ENCODE measurements at regions not wholly inside any gene's neighbourhood (a gene's known extent, or its start where the extent isn't known, plus 50 kb on each side); places are given as distances from the start of the nearest gene placed in this dataset.

GRCh38 chrY:19075471-19076253 is 302.1 kb upstream of the HSFY2 start:
- H3K4me3 ChIP-seq (ENCODE audit: low read length) = peak overlapping the region; percentile 73
- DNase-seq (ENCODE audit: low read depth) = peak; percentile 77
- TF ChIP-seq, protein P1, sequence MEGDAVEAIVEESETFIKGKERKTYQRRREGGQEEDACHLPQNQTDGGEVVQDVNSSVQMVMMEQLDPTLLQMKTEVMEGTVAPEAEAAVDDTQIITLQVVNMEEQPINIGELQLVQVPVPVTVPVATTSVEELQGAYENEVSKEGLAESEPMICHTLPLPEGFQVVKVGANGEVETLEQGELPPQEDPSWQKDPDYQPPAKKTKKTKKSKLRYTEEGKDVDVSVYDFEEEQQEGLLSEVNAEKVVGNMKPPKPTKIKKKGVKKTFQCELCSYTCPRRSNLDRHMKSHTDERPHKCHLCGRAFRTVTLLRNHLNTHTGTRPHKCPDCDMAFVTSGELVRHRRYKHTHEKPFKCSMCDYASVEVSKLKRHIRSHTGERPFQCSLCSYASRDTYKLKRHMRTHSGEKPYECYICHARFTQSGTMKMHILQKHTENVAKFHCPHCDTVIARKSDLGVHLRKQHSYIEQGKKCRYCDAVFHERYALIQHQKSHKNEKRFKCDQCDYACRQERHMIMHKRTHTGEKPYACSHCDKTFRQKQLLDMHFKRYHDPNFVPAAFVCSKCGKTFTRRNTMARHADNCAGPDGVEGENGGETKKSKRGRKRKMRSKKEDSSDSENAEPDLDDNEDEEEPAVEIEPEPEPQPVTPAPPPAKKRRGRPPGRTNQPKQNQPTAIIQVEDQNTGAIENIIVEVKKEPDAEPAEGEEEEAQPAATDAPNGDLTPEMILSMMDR (conservative IDR thresholded peaks at IDR 0.05; ENCODE audit: low read length) = no peak

GRCh38 chrY:19067435-19067834 is 293.9 kb upstream of the HSFY2 start:
- TF ChIP-seq, protein P1 (conservative IDR thresholded peaks at IDR 0.05; ENCODE audit: low read length) = no peak

DNA sequence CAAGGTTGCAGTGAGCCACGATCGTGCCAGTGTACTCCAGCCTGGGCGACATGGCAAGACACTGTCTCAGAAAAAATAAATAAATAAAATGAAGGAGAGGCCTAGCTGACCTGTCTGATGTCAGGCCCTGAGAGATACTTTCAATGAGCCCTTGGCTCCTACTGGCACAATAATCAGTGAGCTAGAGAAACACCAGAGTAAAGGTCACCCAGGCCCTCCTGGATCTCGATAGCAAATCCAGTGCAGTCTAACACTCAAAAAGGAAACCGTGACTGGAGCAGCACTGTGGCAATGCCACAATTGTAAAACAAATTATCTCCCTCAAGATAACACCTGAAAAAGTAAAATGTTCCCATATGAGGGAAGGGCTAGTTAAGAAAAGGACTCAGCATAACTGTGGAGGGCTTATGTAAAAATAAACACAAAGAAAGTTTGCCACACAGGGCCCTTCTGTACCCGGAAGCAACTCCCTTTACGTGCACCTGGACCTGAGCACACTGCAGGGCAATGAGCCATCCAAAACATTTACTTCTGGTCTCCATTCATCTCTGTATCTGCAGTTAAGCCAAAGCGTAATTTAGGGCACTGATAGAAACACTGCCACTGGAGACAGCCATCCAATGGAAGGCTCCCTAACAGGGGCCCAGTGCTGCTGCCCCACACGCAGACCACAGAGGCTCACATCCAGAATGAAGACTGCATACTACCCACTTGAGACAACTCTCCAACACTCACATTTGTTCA is 293.1 kb upstream of the HSFY2 start:
- no peak overlapping the region for H3K4me3 ChIP-seq (ENCODE audit: low read length)
- DNase-seq (ENCODE audit: low read depth) = no peak
- TF ChIP-seq, protein P1 (conservative IDR thresholded peaks at IDR 0.05; ENCODE audit: low read length) = no peak

More at GRCh38 chrY:19067435-19067834, 293.9 kb upstream of the HSFY2 start:
- H3K4me3 ChIP-seq (ENCODE audit: low read length) = no peak overlapping the region
- peak; percentile 15 for DNase-seq (ENCODE audit: low read depth)

DNA sequence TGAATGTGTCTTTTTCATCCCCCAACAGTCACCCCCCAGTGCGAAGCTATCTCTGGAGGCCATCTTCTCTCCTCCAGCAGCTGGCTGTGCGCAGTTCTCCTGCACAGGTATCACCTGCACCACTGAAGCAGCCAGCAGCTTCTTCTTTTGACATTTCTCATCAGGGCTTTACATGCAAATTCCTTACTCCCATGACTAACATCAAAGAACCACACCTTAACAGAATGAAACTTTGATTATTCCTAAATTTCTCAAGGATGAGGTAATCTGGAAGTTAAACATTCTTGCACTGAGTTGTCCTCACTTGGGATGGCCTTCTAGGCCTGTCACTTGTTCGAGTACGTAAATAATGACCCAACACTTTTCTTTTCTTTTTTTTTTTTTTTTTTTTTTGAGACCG is 291.6 kb upstream of the HSFY2 start:
- DNase-seq (ENCODE audit: low read depth) = no peak
- no peak overlapping the region for H3K4me3 ChIP-seq (ENCODE audit: low read length)
- TF ChIP-seq, protein P1 (conservative IDR thresholded peaks at IDR 0.05; ENCODE audit: low read length) = no peak

DNA sequence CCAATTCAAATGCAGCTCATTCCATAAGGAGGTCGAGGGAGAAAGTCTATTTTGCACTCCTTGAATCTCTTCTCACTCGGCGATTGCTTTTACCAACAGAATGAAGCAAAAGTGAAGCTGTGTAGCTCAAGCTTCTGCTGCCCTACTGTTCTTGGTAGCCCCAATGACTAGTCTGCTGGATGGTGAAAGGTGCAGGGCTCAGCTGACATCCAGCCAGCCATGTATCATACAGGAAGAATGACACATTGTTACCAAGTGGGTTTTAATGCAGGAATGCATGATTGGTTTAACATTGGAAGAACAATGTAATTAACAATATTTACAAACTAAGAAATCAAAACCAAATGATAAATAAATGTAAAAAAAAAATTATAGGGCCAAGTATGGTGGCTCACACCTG is 286.2 kb upstream of the HSFY2 start:
- DNase-seq (ENCODE audit: low read depth) = peak; percentile 13
- TF ChIP-seq, protein P1 (conservative IDR thresholded peaks at IDR 0.05; ENCODE audit: low read length) = no peak
- no peak overlapping the region for H3K4me3 ChIP-seq (ENCODE audit: low read length)

DNA sequence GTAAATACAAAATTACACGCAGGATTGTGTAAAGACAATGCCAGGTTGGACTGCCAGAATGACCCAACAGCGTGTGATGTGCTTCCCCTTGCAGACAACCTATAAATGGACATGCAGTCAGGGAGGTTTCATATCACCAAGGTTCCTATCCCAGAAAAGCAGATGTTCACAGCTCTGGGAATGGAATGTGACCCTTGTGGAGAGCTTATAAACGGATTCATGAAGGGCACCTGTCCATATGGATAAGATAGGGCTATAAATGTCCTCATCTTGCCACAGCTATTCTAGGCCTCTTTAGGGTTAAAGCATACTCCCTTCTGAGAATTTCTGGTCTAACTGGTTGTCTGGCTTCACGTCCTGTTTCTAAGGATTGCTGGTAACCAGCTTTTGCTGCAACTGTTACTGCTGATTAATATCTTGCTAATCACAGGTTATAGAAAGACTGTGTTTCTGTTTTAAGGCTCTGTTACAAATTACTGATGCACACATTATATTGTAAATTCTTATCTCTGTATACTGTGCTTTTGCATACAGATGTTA is 285.4 kb upstream of the HSFY2 start:
- no peak for DNase-seq (ENCODE audit: low read depth)
- H3K4me3 ChIP-seq (ENCODE audit: low read length) = no peak overlapping the region
- TF ChIP-seq, protein P1 (conservative IDR thresholded peaks at IDR 0.05; ENCODE audit: low read length) = no peak

Measured in AG10803 (cell line).